ENCODE measurements at regions not wholly inside any gene's neighbourhood (a gene's known extent, or its start where the extent isn't known, plus 50 kb on each side); places are given as distances from the start of the nearest gene placed in this dataset.

DNA sequence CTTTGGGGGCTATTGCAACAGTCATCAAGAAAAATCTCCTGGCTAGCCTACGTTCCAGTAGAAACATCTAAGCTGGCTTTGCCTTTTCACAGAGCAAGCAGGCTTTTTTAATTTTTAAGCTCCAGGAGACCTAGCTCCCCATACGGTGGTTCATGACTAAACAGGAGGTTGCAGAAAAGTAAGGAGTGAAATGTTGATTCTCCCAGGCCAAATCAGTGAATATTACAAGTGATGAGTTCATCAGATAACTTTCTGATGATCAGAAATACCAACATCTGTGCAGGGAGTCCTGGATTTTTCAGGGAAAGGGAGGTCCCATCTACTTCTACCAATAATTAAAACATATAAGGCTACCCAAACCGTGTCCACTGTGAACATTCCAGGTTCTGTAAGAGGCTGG lies 477.3 kb upstream of the CELF2 start:
- H3K4me3 ChIP-seq (ENCODE audit: control insufficient read depth, low read depth, low read length), result no peak overlapping the region
- peak; percentile 78 for DNase-seq (ENCODE audit: low read depth)
- TF ChIP-seq, protein P1, sequence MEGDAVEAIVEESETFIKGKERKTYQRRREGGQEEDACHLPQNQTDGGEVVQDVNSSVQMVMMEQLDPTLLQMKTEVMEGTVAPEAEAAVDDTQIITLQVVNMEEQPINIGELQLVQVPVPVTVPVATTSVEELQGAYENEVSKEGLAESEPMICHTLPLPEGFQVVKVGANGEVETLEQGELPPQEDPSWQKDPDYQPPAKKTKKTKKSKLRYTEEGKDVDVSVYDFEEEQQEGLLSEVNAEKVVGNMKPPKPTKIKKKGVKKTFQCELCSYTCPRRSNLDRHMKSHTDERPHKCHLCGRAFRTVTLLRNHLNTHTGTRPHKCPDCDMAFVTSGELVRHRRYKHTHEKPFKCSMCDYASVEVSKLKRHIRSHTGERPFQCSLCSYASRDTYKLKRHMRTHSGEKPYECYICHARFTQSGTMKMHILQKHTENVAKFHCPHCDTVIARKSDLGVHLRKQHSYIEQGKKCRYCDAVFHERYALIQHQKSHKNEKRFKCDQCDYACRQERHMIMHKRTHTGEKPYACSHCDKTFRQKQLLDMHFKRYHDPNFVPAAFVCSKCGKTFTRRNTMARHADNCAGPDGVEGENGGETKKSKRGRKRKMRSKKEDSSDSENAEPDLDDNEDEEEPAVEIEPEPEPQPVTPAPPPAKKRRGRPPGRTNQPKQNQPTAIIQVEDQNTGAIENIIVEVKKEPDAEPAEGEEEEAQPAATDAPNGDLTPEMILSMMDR (conservative IDR thresholded peaks at IDR 0.05; ENCODE audit: control insufficient read depth, insufficient read depth, low read depth, low read length), result no peak

GRCh38 chr10:10542477-10542876 lies 475.2 kb upstream of the CELF2 start:
- peak; percentile 82 for DNase-seq (ENCODE audit: low read depth)
- no peak overlapping the region for H3K4me3 ChIP-seq (ENCODE audit: control insufficient read depth, low read depth, low read length)
- TF ChIP-seq, protein P1 (conservative IDR thresholded peaks at IDR 0.05; ENCODE audit: control insufficient read depth, insufficient read depth, low read depth, low read length), result no peak

- TF ChIP-seq, protein P1 (conservative IDR thresholded peaks at IDR 0.05; ENCODE audit: control insufficient read depth, insufficient read depth, low read depth, low read length), result no peak
- H3K4me3 ChIP-seq (ENCODE audit: control insufficient read depth, low read depth, low read length), result no peak overlapping the region
- no peak for DNase-seq (ENCODE audit: low read depth)
These were observed 472.8 kb upstream of the CELF2 start for GRCh38 chr10:10544890-10545289.

GRCh38 chr10:10545771-10546170 lies 471.9 kb upstream of the CELF2 start:
- H3K4me3 ChIP-seq (ENCODE audit: control insufficient read depth, low read depth, low read length), result no peak overlapping the region
- DNase-seq (ENCODE audit: low read depth), result no peak
- TF ChIP-seq, protein P1 (conservative IDR thresholded peaks at IDR 0.05; ENCODE audit: control insufficient read depth, insufficient read depth, low read depth, low read length), result no peak

DNA sequence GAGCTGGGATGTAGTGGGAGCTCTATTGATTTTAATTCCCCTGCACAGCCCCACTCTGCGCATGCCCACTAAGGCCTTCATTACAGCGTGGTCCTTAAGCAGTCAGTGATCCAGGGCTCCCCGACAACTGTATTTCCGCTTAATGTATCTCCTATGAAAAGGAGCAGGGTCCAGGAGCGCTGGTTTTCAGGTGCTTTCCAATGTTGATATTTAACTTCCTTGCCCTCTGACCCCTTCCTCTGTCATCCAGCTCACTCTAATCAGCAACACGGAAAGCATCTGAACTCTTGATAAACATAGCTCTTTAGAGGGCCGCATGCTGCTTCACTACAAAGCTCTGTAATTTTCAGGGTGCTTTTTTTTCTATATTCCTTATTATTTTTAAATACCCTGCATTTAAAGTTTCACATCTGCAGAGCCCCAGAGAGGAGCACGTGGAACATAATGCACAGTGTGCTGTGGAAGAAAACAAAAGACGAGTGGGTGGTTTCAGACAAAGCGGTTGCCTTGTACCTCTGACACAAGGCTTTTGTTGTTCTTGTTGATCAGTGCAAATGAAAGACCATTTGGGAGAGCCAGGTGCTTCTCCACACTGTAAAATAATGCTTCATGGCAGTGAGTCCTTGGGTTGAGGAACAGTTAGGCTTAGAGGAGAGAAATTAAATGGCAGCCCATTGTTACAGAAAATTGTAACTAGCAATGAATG lies 465.9 kb upstream of the CELF2 start:
- no peak for DNase-seq (ENCODE audit: low read depth)
- TF ChIP-seq, protein P1 (conservative IDR thresholded peaks at IDR 0.05; ENCODE audit: control insufficient read depth, insufficient read depth, low read depth, low read length), result no peak
- H3K4me3 ChIP-seq (ENCODE audit: control insufficient read depth, low read depth, low read length), result no peak overlapping the region

- H3K4me3 ChIP-seq (ENCODE audit: control insufficient read depth, low read depth, low read length), result no peak overlapping the region
- no peak for DNase-seq (ENCODE audit: low read depth)
- TF ChIP-seq, protein P1 (conservative IDR thresholded peaks at IDR 0.05; ENCODE audit: control insufficient read depth, insufficient read depth, low read depth, low read length), result no peak
These were observed 464.7 kb upstream of the CELF2 start for GRCh38 chr10:10552948-10553347.
